ENCODE measurements at regions not wholly inside any gene's neighbourhood (a gene's known extent, or its start where the extent isn't known, plus 50 kb on each side); places are given as distances from the start of the nearest gene placed in this dataset.

DNA sequence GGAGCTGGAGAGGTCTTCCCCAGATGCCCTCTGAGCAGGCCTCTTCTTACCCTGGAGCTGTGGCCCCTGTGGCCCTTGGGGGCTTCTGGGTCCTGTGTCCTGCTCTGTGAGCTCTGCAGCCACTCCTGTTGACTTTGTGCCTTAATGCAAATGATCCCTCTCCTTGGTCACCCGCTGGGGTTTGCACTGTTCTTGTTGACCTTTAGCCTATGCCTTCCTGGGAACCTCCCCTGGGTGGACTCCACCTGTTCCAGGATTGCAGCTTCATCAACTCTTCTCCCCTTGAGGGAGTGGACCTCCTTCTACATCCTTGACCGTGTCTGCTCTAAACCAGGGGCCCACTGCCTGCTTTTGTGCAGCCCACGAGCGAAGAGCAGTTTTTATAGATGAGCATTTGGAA lies 58.6 kb upstream of the CTBP2 start:
- no peaks in the 10 kb centered on the region for H3K9me3 ChIP-seq
- no peak overlapping the region for H3K4me3 ChIP-seq
- no peak overlapping the region for H3K27ac ChIP-seq
- no peaks in the 10 kb centered on the region for H3K4me1 ChIP-seq
- ATAC-seq, result no peak
- intact Hi-C loops (cut with DNase I), result no loop called here
- 89 to 98% (median 92%) methylated on average over 4 of the region's 4 CpGs for WGBS, 4 donors
- TF ChIP-seq, protein P1, sequence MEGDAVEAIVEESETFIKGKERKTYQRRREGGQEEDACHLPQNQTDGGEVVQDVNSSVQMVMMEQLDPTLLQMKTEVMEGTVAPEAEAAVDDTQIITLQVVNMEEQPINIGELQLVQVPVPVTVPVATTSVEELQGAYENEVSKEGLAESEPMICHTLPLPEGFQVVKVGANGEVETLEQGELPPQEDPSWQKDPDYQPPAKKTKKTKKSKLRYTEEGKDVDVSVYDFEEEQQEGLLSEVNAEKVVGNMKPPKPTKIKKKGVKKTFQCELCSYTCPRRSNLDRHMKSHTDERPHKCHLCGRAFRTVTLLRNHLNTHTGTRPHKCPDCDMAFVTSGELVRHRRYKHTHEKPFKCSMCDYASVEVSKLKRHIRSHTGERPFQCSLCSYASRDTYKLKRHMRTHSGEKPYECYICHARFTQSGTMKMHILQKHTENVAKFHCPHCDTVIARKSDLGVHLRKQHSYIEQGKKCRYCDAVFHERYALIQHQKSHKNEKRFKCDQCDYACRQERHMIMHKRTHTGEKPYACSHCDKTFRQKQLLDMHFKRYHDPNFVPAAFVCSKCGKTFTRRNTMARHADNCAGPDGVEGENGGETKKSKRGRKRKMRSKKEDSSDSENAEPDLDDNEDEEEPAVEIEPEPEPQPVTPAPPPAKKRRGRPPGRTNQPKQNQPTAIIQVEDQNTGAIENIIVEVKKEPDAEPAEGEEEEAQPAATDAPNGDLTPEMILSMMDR (IDR thresholded peaks at IDR 0.05), result no peak
- TF ChIP-seq POLR2A (IDR thresholded peaks at IDR 0.05), result no peak
- DNase-seq, result no peak
- H3K27me3 ChIP-seq, result peaks cover 0 to 7% (median 0%) of the 10 kb centered on the region in 9 donors
- H3K36me3 ChIP-seq, result no peaks in the 10 kb centered on the region

DNA sequence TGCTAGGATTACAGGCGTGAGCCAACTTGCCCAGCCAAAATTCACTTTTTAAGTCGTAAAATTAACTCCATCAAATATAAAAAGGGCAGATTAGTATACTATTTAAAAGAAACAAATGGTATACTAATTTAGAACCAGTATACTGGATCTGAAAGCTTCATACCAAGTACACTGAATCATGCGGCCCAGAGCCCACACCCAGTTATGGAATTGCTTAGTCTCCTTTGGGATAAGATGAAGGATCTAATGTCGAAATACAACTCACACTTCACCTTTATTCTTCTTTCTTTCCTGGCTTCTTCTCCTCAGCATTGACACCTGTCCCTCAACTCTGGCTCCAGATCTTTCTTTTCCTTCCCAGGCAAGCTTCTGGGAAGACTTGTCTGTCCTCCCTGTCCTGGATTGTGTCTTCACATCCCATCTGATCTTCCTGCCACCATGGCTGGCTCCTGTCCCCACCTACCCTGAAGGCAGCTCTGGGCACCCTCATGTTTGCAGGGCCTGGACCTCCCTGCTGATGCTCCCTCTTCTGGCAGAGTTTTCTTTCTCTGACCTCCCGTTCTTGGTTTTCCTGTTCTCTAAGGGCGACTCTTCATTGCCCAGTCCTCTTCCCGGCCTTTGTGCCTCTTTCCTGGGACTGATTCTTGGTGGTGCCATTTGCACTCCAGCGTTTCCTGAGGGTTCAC lies 57.8 kb upstream of the CTBP2 start:
- H3K36me3 ChIP-seq, result no peaks in the 10 kb centered on the region
- TF ChIP-seq, protein P1 (IDR thresholded peaks at IDR 0.05), result no peak
- no peak for TF ChIP-seq POLR2A (IDR thresholded peaks at IDR 0.05)
- WGBS, 4 donors, result 76 to 80% (median 76%) methylated on average over 8 of the region's 8 CpGs
- H3K4me1 ChIP-seq, result no peaks in the 10 kb centered on the region
- H3K4me3 ChIP-seq, result no peak overlapping the region
- H3K27ac ChIP-seq, result no peak overlapping the region
- H3K9me3 ChIP-seq, result no peaks in the 10 kb centered on the region
- peaks cover 0 to 7% (median 0%) of the 10 kb centered on the region in 9 donors for H3K27me3 ChIP-seq
- DNase-seq (no peak), ATAC-seq (no peak)
- intact Hi-C loops (cut with DNase I), result no loop called here

DNA sequence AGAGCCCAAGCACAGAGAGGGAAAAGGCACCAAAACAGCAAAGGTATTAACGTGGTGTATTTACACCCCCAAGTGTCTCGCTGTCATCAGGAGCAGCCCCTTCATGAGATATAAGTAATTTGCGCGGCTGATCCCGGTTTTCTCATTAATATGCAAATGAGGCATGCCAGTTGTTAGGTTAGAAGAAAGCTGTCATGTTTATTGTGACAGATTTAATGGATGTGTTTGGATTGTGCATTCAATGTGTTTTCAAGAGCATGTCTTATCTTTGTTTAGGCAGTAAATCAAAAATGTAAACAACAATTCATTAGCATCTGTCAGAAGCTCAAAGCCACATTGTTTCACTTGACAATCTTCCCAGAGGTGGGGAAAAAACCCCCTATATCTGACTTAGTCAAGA lies 56.5 kb upstream of the CTBP2 start:
- DNase-seq, result no peak
- WGBS, 4 donors, result 55 to 71% (median 67%) methylated on average over 5 of the region's 5 CpGs
- Histone ChIP-seq H3K36me3 (no peaks in the 10 kb centered on the region), H3K4me3 (no peak overlapping the region), H3K4me1 (no peaks in the 10 kb centered on the region), H3K27me3 (peaks cover 0 to 7% (median 0%) of the 10 kb centered on the region in 9 donors), H3K27ac (no peak overlapping the region), H3K9me3 (no peaks in the 10 kb centered on the region)
- intact Hi-C loops (cut with DNase I), result no loop called here
- no peak for ATAC-seq
- TF ChIP-seq, protein P1 (IDR thresholded peaks at IDR 0.05), result no peak
- no peak for TF ChIP-seq POLR2A (IDR thresholded peaks at IDR 0.05)

DNA sequence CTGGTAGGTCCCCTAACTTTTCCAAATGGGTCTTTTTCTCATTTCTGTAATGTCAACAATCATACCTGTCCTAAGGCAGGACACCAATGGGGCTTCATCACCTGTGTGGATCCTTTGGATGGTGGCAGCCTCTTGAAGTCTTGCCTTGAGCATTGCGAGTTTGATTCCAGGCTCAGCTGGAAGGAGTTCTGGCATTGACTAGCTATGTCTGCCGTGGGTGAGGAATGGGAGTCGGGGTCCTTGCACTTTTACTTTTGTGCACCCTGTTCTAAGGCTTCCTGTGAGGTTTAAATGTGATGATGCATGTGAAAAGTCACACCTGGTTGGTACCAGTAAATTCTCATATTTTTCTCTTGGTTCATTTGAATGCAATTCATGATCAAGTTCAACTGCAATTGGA lies 55.9 kb upstream of the CTBP2 start:
- Histone ChIP-seq H3K36me3 (no peaks in the 10 kb centered on the region), H3K27me3 (peaks cover 0 to 3% (median 0%) of the 10 kb centered on the region in 9 donors), H3K4me3 (no peak overlapping the region), H3K4me1 (no peaks in the 10 kb centered on the region), H3K9me3 (no peaks in the 10 kb centered on the region), H3K27ac (no peak overlapping the region)
- DNase-seq (no peak), ATAC-seq (no peak)
- TF ChIP-seq POLR2A (IDR thresholded peaks at IDR 0.05), result no peak
- TF ChIP-seq, protein P1 (IDR thresholded peaks at IDR 0.05), result no peak
- WGBS, 4 donors, result 76 to 97% (median 86%) methylated on average over 3 of the region's 3 CpGs
- intact Hi-C loops (cut with DNase I), result no loop called here
